ENCODE measurements at regions not wholly inside any gene's neighbourhood (a gene's known extent, or its start where the extent isn't known, plus 50 kb on each side); places are given as distances from the start of the nearest gene placed in this dataset.
"Not testable (repeated sequence)": the region's sequence is repeated elsewhere in the genome, so short reads cannot be mapped to it uniquely, and the experiment has no call there.

DNA sequence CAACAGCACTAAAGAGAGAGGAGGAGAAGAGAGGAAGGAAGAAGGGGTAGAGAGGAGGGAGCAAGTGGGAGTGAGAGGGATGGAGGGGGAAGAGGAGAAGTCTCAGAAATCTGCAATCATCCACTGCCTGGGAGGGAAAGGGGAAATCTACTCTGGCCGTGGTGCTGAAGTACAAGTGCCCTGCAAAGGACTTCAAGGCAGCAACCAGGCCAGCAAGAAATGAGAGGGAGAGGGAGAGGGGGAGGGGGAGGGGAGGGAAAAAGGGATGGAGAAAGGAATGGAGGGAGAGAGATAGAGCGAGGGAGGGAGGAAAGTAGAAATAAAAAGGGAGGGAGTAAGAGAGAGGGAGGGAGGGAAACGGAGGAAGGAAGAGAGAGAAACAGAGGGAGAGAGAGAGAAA lies 130.8 kb upstream of the EEF2KMT start:
- no peaks in the 10 kb centered on the region for H3K4me1 ChIP-seq (ENCODE audit: insufficient read depth, low read length, poor library complexity, severe bottlenecking)
- no peak overlapping the region for H3K4me3 ChIP-seq (ENCODE audit: low read depth, low read length, poor library complexity, severe bottlenecking)
- no peak for DNase-seq (ENCODE audit: low spot score)
- no peaks in the 10 kb centered on the region for H4K20me1 ChIP-seq (ENCODE audit: insufficient read depth, low read length)
- H3K36me3 ChIP-seq (ENCODE audit: insufficient read depth, low read length): no peaks in the 10 kb centered on the region
- H2AFZ ChIP-seq (ENCODE audit: low read length): no peak overlapping the region
- no peaks in the 10 kb centered on the region for H3K9me3 ChIP-seq (ENCODE audit: low read length)
- H3K27ac ChIP-seq (ENCODE audit: low read depth, low read length, poor library complexity, severe bottlenecking): no peak overlapping the region
- H3K79me2 ChIP-seq (ENCODE audit: insufficient read depth, low read depth, low read length): no peaks in the 10 kb centered on the region
- intact Hi-C loops (cut with micrococcal nuclease; ENCODE audit: unreplicated experiment): no loop called here
- no peak overlapping the region for H3K4me2 ChIP-seq (ENCODE audit: low read length)
- POLR2A ChIA-PET: no interaction called here
- CTCF ChIA-PET (ENCODE audit: unreplicated experiment): no interaction called here
- TF ChIP-seq EZH2phosphoT487 (IDR thresholded peaks at IDR 0.05; ENCODE audit: borderline replicate concordance, low read depth, low read length): no peak
- TF ChIP-seq, protein P1, sequence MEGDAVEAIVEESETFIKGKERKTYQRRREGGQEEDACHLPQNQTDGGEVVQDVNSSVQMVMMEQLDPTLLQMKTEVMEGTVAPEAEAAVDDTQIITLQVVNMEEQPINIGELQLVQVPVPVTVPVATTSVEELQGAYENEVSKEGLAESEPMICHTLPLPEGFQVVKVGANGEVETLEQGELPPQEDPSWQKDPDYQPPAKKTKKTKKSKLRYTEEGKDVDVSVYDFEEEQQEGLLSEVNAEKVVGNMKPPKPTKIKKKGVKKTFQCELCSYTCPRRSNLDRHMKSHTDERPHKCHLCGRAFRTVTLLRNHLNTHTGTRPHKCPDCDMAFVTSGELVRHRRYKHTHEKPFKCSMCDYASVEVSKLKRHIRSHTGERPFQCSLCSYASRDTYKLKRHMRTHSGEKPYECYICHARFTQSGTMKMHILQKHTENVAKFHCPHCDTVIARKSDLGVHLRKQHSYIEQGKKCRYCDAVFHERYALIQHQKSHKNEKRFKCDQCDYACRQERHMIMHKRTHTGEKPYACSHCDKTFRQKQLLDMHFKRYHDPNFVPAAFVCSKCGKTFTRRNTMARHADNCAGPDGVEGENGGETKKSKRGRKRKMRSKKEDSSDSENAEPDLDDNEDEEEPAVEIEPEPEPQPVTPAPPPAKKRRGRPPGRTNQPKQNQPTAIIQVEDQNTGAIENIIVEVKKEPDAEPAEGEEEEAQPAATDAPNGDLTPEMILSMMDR (conservative IDR thresholded peaks at IDR 0.05; ENCODE audit: low read length): no peak
- H3K9me2 ChIP-seq (ENCODE audit: insufficient read depth, low read length): no peaks in the 10 kb centered on the region
- BruUV-seq (replicated peaks): no TSS peak

- BruUV-seq (replicated peaks): no TSS peak
- ChIA-PET POLR2A (no interaction called here), CTCF (ENCODE audit: unreplicated experiment) (no interaction called here)
- DNase-seq (ENCODE audit: low spot score): no peak
- H3K79me2 ChIP-seq (ENCODE audit: insufficient read depth, low read depth, low read length): no peaks in the 10 kb centered on the region
- H3K4me2 ChIP-seq (ENCODE audit: low read length): no peak overlapping the region
- H3K36me3 ChIP-seq (ENCODE audit: insufficient read depth, low read length): no peaks in the 10 kb centered on the region
- no peak overlapping the region for H2AFZ ChIP-seq (ENCODE audit: low read length)
- H3K9me3 ChIP-seq (ENCODE audit: low read length): no peaks in the 10 kb centered on the region
- intact Hi-C loops (cut with micrococcal nuclease; ENCODE audit: unreplicated experiment): no loop called here
- no peaks in the 10 kb centered on the region for H3K9me2 ChIP-seq (ENCODE audit: insufficient read depth, low read length)
- no peak overlapping the region for H3K27ac ChIP-seq (ENCODE audit: low read depth, low read length, poor library complexity, severe bottlenecking)
- H3K4me3 ChIP-seq (ENCODE audit: low read depth, low read length, poor library complexity, severe bottlenecking): no peak overlapping the region
- no peaks in the 10 kb centered on the region for H3K4me1 ChIP-seq (ENCODE audit: insufficient read depth, low read length, poor library complexity, severe bottlenecking)
- H4K20me1 ChIP-seq (ENCODE audit: insufficient read depth, low read length): no peaks in the 10 kb centered on the region
- no peak for TF ChIP-seq EZH2phosphoT487 (IDR thresholded peaks at IDR 0.05; ENCODE audit: borderline replicate concordance, low read depth, low read length)
- TF ChIP-seq, protein P1 (conservative IDR thresholded peaks at IDR 0.05; ENCODE audit: low read length): no peak
Measured at GRCh38 chr16:5225931-5226655, 128.5 kb upstream of the EEF2KMT start.

DNA sequence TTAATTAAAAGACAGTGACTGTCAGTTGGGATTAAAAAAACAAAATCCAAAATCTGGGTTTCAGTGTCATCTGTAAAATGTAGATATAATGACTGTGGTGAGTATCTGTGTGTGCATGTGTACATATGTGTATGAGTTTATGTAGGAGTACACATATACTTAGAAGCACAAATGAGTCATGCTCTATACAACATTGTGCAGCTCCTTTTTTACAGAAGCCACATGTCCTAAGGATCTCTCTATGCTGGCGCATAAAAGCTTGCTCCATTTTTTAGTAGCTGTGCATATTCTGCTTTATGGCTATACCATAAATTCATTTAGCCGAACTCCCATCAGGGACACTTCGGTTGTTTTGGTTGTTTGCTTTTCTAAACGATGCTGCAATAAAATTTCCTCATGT lies 125.2 kb upstream of the EEF2KMT start:
- H3K27ac ChIP-seq (ENCODE audit: low read depth, low read length, poor library complexity, severe bottlenecking): no peak overlapping the region
- no peak overlapping the region for H3K4me3 ChIP-seq (ENCODE audit: low read depth, low read length, poor library complexity, severe bottlenecking)
- H3K79me2 ChIP-seq (ENCODE audit: insufficient read depth, low read depth, low read length): no peaks in the 10 kb centered on the region
- no peaks in the 10 kb centered on the region for H3K36me3 ChIP-seq (ENCODE audit: insufficient read depth, low read length)
- H3K9me2 ChIP-seq (ENCODE audit: insufficient read depth, low read length): no peaks in the 10 kb centered on the region
- BruUV-seq (replicated peaks): no TSS peak
- ChIA-PET POLR2A (no interaction called here), CTCF (ENCODE audit: unreplicated experiment) (no interaction called here)
- no peak overlapping the region for H3K4me2 ChIP-seq (ENCODE audit: low read length)
- TF ChIP-seq, protein P1 (conservative IDR thresholded peaks at IDR 0.05; ENCODE audit: low read length): no peak
- no peak for TF ChIP-seq EZH2phosphoT487 (IDR thresholded peaks at IDR 0.05; ENCODE audit: borderline replicate concordance, low read depth, low read length)
- intact Hi-C loops (cut with micrococcal nuclease; ENCODE audit: unreplicated experiment): no loop called here
- H3K4me1 ChIP-seq (ENCODE audit: insufficient read depth, low read length, poor library complexity, severe bottlenecking): no peaks in the 10 kb centered on the region
- no peak for DNase-seq (ENCODE audit: low spot score)
- no peaks in the 10 kb centered on the region for H3K9me3 ChIP-seq (ENCODE audit: low read length)
- H4K20me1 ChIP-seq (ENCODE audit: insufficient read depth, low read length): no peaks in the 10 kb centered on the region
- H2AFZ ChIP-seq (ENCODE audit: low read length): no peak overlapping the region

DNA sequence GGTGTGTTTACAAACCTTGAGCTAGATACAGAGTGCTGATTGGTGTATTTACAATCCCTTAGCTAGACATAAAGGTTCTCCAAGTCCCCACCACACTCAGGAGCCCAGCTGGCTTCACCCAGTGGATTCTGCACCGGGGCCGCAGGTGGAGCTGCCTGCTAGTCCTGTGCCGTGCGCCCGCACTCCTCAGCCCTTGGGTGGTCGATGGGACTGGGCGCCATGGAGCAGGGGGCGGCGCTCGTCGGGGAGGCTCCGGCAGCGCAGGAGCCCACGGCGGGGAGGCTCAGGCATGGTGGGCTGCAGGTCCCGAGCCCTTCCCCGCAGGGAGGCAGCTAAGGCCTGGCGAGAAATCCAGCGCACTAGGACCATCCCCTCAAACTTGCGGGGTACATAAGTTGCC lies 124.2 kb upstream of the EEF2KMT start:
- H3K79me2 ChIP-seq (ENCODE audit: insufficient read depth, low read depth, low read length); DNase-seq (ENCODE audit: low spot score); H3K9me3 ChIP-seq (ENCODE audit: low read length); H3K4me3 ChIP-seq (ENCODE audit: low read depth, low read length, poor library complexity, severe bottlenecking); intact Hi-C loops (cut with micrococcal nuclease; ENCODE audit: unreplicated experiment); BruUV-seq (replicated peaks); H3K4me2 ChIP-seq (ENCODE audit: low read length); POLR2A ChIA-PET; H3K27ac ChIP-seq (ENCODE audit: low read depth, low read length, poor library complexity, severe bottlenecking); H3K36me3 ChIP-seq (ENCODE audit: insufficient read depth, low read length); H4K20me1 ChIP-seq (ENCODE audit: insufficient read depth, low read length); H3K4me1 ChIP-seq (ENCODE audit: insufficient read depth, low read length, poor library complexity, severe bottlenecking); H2AFZ ChIP-seq (ENCODE audit: low read length); H3K9me2 ChIP-seq (ENCODE audit: insufficient read depth, low read length); CTCF ChIA-PET (ENCODE audit: unreplicated experiment): not testable (repeated sequence)
